GM21717 (cell line): ENCODE measurements at regions not wholly inside any gene's neighbourhood (a gene's known extent, or its start where the extent isn't known, plus 50 kb on each side); places are given as distances from the start of the nearest gene placed in this dataset.
A peak's percentile ranks its signal among the peaks of the same experiment; 100 is the strongest.

Experiments used
- ATAC-seq: cut with Tn5 transposase; IDR thresholded peaks from one replicate; pipeline ENCODE4 v1.9.1; 2021; ENCODE audit warnings: mild to moderate bottlenecking, moderate library complexity; ENCODE audit not compliant: unreplicated experiment

DNA sequence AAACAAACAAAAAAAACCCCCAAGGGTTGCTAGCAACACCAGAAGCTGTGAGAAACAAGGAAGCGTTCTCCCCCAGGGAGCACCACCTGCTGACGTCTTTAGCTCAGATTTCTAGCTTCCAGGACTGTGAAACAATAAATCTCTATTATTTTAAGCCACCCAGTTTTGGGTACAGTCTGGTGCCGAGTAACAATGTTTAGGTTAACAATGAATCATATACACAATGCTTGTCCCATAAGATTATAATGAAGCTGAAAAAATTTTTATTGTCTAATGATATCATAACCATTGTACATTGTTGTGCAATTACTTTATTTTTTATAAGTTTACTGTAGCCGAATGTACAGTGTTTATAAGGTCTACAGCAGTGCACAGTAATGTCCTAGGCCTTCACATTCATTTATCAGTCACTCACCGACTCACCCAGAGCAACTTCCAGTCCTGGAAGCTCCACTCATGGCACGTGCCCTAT lies 72.1 kb upstream of the CAB39 start:
- ATAC-seq: no peak

DNA sequence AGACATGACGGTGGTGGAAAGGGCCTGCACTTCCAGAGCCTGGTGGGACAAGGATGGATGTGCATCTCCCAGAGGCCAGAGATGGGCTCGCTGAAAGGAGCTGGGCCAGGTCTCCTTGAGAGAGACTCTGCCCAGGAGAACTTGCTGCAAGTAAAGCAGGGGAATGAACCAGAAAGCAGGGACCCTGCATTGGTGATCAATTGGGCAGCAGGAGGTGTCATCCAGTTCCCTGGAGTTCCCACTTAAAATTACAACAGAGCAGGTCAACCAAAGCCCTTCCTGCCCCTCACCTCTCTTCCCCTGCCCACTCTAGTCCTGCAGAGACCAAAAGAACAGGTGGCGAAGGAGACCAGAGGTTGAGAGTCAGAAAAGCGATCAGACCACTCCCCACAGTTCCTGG lies 69.7 kb upstream of the CAB39 start:
- no peak for ATAC-seq

DNA sequence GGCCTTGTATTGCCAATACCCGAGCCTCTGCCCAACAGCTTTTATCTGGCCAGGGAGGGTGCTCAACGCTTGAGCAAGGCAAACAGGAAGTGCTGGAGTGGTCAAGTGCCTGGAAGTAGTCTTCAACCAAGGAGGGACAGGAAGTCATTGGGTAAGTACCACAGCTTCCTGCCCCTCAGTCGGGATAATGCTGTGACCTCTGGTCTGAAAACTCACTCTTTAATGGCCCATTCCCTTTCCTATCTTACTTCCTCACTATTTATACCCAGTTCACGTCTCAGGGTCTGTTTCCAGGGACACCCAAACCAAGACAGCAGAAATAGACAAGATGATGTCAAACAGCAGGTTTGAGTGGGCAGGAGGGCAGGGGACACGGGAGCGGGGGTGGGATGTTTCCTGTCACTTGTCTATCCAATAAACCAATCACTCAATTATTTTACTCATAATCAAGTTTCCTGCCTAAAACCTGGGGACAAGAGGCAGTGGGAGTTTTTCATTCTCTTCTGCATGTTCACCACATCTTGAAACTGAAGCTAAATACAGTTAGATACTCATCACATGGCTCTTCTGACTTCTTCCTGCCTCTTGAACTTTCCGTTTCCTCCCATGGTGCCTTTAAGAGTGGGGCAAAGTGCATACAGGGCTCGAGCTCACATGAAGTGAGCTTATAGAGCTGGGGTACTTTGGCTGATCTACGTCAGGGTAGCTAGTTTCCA lies 68.9 kb upstream of the CAB39 start:
- peak; percentile 68 for ATAC-seq

DNA sequence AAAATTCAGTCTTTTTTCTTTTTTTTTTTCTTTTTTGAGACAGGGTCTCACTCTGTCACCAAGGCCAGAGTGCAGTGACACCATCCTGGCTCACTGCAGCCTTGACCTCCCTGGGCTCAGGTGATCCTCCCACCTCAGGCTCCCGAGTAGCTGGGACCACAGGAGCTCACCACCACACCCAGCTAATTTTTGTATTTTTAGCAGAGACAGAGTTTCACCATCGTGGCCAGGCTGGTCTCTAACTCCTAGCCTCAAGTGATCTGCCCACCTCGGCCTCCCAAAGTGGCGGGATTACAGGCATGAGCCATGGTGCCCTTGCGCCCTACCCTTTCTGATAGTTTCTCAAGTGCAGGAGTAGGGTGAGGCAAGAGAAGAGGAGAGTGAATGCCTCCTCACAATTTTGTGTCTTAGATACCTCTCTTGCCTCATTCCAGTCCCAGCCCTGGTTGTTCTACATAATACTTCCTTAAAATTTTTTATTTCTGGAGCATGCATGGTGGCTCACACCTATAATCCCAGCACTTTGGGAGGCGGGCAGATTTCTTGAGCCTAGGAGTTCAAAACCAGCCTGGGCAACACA lies 68.2 kb upstream of the CAB39 start:
- no peak for ATAC-seq

DNA sequence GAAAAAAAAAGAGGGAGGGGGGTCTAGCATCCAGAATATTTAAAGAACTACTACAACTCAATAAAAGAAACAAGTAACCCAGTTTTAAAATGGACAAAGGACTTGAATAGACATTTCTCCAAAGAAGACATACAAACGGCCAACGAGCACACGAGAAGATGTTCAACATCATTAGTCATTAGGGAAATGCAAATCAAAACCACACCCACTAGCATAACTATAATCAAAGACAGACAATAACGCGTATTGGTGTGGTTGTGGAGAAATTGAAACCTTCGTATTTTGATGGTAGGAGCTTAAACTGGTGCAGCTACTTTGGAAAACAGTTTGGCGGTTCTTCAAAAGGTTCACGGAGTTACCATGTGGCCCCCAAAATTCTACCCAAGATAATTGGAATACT lies 64.3 kb upstream of the CAB39 start:
- ATAC-seq: no peak

DNA sequence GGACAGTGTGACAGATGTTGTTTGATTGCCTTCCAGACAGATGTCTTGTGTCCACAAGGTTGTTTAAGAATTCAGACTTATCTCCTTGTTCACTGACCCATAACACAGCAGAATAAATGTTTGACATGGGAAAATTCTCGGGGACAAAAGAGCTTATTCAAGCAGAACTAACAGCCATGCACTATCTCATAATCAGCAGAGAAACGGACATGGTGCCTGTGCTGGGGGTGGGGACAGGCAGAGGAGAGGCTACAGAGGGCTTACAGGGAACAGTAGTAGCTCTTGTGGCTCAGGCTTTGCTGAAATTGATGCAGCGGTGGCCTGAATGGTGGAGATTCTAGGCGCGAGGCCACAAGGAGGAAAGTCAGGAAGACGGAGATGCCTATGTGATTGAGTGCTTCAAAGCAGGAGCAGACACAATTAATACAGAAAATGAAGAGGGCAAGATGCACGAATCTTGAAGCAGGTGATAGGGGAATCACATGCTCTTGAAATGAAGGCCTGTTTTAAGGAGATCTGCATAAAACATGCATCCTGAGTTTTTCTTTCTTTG lies 62.0 kb upstream of the CAB39 start:
- ATAC-seq: no peak

DNA sequence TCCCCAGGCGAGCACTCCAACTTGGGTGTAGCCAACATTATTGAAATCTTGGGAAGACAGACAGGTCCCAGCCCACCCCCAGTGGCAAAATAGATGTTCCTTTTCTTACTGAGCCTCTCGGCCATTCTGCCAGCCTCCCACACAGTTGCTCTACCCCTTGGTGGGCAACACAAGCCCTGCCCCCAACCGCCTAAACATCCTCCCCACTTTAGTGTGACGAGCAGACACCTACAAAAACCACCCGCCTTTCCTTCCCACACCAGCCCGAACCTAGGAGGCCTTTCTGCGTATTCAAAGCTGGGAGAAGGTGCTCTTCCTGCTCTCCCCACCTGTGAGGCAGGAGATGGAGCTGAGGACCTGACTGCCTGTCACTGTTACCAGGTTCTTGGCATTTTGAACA lies 58.6 kb upstream of the CAB39 start:
- no peak for ATAC-seq

DNA sequence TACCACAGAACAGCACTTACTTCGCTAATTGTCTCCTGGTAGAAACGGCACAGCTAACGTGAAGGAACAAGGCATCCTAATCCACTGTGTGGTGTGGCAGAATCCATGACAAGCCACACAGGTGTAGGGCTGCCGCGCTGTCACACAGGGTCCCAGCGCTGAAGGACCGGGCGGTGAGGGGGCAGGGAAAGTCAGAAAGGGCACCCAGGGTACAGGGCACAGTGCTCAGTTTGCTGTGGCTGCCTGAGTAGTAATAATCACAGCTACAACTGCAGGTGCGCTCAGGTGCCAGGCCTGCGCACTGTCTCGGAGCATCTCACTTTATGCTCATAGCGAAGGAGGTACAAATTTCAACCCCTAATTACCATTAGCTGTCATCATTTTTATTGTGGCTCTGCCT lies 55.2 kb upstream of the CAB39 start:
- no peak for ATAC-seq

DNA sequence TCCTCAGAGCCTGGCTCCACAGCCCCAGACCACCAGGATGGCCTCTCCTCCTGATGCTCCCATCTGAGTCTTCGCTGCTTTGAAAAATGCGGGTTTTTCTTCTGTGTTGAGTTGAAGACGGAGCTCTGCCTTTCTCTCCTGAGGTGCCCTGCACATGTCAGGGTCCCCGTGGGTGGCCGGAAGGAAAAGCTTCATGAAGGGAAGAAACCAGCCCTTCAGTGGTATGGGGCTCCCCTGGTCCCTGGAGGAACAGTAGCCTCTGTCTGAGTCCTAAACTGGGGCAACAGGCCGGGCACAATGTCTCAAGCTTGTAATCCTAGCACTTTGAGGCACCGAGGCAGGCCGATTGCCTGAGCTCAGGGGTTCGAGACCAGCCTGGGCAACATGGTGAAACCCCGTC lies 54.7 kb upstream of the CAB39 start:
- ATAC-seq: no peak

DNA sequence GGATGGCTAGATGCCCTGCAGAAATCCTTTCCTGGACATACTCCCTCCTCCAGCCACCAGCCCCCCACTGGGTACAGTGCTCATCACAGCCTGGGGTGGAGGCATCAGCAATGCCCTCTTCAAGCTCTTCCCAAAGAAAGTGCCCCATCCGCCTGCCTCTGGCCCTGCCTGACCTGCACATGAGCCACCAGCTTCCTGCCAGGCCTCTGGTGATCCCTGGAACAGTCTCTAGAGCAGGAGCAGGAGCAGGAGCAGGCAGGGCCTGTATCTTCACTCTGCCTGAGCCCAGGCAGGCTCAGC lies 54.1 kb upstream of the CAB39 start:
- no peak for ATAC-seq

DNA sequence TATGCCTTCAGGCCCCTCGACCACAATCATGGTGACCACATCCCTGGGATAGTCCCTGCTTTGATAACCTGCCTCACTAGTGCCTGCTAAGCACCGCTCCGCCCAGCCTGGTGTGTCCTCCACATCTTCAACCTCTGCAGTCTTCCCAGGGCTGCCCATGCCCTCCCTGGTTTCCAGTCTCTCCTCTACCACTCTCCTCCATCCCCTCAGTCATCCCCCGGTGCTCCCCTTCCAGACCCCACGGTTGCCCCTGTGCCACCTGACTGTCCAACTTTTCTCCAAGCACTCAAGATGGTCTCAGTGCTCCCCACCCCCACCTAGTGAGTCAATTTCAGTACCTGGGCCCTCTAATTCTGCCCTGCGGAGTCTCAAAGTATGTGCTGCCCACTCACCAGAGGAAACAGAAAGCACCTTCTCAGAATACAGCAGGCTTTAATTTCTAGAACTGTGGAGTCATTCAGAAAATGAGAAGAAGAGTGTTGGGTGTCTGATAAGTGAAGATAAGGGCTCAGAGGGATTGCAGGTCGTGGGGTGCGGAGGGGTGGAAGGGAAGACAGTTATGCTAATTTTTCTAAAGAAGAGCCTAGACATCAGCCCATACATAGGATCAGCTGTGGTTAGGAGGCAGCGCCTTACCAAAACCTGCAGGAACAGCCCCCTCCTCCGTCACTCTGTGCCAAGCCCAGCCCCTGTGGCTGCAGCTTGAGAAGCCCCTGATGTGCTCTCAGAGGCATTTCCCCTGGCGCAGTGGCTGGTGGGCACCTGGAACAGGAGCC lies 53.6 kb upstream of the CAB39 start:
- ATAC-seq: peak; percentile 54

DNA sequence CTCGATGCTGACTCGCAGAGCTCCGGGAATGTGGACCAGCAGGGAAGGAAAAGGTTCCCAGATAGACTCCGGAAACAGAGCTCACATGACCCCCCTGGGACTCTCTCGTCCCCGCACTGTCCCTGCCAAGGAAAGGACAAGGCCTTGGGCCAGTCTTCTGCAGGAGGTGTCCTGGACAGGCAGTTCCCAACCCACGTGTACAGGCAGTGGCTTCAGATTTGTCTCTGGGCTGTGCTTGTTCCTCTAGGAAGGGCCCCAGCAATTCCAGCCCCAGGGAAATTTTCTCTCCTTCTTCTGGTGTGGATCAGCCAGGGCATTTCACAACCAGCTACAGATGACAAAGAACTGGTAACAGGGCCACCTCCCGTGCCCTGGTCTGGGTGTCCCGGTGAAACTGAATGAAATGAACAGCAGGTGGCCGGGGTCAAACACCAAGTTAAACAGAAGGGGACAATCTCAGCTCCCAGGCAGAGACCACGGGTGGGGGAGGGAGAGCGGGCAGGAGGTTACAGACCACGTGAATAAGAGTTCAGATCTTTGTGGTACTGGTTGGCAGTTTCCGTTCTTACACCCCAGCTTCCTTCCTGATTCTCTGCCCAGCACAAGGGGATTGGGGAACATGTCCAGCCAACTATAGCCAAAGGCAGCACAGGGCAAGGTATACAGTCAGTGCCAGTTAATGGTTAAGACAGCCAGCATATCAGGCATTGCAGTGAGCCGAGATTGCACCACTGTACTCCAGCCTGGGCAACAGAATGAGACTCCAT lies 52.2 kb upstream of the CAB39 start:
- no peak for ATAC-seq

DNA sequence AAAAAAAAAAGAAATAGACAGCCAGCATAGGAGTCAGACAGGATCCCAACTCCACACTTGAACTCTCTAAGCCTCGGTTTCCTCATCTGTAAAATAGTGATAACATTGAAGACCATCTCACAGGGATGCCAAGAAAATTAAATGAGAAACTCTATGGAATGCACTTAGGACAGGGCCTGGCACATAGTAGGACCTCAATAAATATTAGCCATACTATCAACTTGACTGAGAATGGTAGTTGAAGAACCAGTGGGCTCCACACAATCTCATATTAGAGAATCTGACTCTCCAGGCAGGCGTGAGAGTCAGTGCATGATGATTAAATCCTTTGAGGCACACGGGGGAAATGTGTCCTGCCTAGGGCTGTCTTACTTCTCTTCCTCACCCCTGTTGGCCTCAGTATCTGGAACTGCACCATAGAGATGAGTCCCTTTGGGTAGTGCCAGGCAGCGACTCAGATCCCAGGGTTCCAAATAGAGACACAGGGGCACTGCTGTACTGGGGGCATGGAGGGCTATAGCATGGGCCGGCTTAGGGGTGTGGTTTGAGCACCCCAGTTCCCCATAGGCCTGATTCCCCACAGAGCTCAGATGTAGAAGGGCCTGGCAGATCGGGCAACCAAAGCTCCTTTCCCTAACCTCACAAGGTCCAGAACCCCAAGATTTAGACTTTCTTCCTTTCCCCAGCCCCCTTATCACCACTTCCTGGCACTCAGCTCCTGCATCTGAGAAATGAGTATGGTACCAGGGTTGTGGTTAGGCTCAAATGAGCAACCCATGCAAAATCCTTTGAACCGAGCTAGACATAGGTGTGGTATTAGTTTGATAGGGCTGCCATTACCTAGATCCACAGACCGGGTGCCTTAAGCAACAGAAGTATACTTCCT lies 51.3 kb upstream of the CAB39 start:
- peak; percentile 40 for ATAC-seq
